T-helper 9 cell (primary cell): ENCODE measurements at regions not wholly inside any gene's neighbourhood (a gene's known extent, or its start where the extent isn't known, plus 50 kb on each side); places are given as distances from the start of the nearest gene placed in this dataset.

Experiments
- DNase-seq: peaks from one replicate; pipeline ENCODE4 v3.0.0-alpha.2; 2020

DNA sequence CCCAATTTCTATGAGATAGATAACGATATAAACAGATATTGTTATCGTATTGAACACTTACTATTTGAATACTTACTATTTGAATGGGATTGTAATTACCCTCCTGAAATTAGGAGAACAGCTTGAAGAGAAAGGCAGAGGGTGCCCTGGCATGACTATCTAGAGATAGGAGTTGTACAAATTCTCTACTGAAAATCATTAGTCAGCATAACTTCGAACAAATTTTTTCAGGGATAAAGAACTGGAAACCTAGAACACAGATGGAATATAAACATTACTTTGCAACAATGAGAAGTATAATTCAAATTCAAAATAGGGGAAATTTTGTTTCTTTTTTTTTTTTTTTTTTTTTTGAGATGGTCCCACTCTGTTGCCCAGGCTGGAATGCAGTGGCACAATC lies 1096.8 kb downstream of the C4orf33 start:
- no peak for DNase-seq

DNA sequence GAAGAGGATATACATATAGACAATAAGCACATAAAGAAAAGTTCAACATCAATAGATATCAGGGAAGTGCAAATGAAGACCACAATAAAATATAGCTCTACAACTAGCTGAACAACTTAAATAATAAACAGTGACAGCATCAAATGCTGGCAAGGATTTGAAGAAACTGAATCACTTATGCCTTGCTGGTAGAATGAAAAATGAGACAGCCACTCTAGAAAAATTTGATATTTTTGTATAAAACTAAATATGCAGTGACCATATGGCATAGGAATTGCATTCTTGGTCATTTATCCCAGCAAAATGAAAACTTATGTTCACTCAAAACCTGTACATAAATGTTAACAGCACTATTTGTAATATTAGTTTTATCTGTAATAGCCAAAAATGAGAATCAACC lies 1102.0 kb downstream of the C4orf33 start:
- DNase-seq = no peak

DNA sequence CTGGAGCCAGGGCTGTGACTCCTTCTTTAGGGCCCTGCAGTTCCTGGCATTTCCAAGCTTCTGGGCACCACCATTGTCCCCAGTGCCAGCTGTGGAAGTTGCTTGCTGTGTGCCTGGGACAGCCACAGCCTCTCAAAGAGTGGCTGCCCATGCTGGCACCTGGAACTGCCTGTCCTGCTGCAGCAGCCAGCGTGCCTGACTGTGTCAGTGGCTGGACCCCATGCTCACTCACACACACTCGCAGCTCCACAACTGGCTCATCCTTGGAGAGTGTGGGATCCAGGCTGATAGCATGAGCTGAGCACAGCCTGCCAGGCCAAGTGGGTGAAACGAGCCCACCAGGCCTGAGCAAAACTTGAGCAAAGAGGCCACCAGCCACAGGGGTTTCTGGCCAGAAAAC lies 1107.6 kb downstream of the C4orf33 start:
- no peak for DNase-seq

DNA sequence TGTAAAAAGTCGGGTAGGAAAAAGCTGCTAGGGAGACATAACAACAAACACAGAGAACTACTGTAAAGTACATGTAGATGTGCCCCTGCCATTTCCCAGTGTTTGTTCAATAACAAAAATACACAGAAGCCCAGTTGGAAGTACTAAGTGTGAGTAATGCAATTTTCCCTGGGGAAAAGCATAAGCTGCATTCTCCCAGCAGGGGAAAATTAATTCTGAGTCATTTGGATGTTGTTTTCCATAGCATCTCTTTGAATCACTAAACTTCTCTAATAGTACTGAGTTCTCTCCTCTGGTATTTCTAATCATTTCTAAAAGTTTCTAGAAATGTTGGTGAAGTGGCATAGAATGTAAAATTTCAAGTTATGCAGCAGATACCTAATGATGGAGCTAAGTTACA lies 1114.9 kb downstream of the C4orf33 start:
- no peak for DNase-seq

DNA sequence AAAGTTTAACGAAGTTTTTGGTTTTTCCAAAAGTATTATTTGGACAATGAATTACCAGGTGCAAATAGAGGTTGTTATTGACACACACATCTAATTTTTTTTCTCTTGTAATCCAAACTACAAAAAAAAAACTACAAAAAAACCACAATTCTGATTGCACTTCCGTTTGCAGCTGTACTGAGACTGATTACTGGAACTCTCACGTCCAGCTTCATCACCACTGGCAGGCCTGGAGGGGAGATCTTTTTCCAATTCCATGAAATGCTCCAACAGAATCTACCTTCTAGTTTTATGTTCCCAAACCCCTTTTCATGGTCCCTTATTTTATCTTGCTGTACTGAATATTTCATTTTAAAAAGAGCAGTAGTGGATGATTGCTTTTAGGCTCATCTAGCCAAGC lies 1118.3 kb downstream of the C4orf33 start:
- no peak for DNase-seq

GRCh38 chr4:130233377-130234047 lies 1137.6 kb downstream of the C4orf33 start:
- DNase-seq = no peak

GRCh38 chr4:130238121-130238520 lies 1142.2 kb downstream of the C4orf33 start:
- no peak for DNase-seq

DNA sequence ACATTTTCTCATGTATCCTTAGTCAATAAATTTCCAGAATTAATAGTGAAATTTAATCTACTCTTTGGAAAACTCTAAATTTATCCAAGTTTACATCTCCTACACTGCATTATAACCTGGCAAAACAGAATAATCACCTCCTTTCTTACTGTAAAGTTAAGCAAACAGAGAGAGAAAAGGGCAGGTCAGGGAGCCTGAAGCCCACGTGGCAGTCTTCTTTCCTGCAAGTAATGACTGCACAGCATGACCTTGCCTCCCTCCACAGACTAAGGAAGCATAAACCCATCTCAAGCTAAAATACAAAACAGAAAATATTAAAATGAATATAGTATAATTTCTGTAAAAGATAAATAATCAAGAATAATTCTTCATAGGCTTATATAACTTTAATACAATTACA lies 1153.0 kb downstream of the C4orf33 start:
- no peak for DNase-seq

- no peak for DNase-seq
Measured at GRCh38 chr4:130257271-130257670, 1161.3 kb downstream of the C4orf33 start.

- no peak for DNase-seq
Measured at GRCh38 chr4:130266814-130267213, 1170.9 kb downstream of the C4orf33 start.

DNA sequence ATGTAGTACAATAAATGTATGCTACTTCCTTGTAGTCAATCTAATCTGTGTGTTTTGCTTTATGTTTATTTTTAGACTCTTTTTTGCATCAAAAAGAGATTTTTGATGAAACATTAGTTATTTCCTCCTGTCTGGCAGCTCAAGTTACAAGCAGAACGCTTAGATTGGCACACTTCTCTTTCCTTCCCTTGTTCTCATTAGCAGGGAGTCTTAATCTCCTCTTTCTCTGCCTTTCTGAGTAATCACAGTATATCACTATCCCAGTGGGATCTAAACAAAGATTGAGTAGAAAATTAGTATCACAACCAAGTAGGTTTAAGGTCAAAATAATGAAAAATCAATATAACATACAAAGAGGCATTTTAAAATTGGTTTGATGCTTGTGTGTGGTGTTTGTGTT lies 1192.6 kb downstream of the C4orf33 start:
- DNase-seq = no peak

DNA sequence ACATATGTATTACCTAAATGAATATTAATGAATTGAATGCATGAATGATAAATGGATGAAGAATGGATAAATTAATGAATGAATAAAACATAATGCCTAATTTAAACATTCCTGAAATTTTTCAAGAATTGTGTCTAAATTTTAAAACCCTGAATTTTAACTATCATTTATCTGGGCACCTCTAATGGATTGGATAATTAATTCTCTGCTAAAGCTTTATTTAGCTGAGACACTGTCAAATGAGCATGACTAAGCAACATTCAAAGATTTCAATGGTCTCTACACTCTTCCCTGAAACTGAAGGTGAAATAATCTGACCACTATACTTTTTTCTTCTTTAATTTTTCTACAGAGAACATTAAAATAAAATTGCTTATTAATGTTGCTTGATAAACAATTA lies 1197.7 kb downstream of the C4orf33 start:
- no peak for DNase-seq

GRCh38 chr4:130296448-130296847 lies 1200.5 kb downstream of the C4orf33 start:
- DNase-seq = no peak

DNA sequence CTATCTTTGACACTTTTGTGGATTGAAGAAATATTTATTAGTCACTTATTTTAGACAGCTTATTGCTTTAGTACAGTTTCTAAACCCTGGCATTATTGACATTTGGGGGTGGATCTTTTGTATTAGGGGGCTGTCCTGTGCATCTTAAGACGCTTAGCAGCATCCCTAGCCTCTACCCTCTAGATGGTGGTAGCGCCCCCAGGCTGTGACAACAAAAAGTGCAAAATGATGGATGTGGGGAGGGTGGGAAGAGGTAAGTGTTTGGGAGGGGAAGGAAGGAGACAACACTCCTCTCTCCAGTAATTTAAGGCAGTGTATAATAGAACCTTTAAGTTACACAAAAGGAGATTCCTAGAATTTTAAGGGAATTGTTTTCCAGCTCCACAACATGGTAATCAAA lies 1210.6 kb downstream of the C4orf33 start:
- DNase-seq = no peak

GRCh38 chr4:130309221-130309620 lies 1213.3 kb downstream of the C4orf33 start:
- DNase-seq = no peak

DNA sequence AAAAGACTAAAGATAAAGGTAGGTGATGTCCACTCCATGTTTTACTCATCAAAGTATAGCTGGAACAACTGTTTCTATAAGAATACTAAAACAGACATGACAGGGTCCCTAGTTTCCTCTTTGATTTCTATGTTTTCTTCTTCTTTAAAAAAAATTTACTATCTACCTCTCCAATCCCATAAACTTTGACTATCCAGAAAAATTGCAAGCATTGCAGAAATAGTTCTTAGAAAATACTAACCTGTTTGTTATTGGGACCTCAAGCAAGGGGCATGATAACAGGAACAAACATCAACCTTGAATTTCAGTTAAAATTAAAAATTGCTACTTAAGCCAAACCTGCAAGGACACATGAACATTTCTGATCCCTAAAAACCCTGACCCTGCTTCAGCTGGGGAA lies 1226.5 kb downstream of the C4orf33 start:
- DNase-seq = no peak

DNA sequence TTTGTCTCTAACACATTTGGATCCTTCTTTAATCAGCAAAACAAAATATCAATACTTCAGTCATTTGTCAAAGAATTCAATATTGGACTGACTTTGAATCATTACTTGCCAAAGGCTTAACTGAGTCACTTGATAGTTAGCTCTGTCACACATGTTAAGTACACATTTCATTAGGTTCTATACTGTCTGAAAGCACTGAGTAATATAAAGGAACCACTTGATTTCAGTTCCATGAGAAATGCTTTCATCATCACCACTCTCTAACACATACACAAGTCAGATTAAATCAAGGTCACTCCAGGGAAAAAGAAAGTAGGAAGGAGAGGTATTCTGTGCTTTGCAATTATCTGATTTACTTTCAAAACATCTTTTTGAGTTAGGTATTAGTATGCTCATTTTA lies 1233.1 kb downstream of the C4orf33 start:
- DNase-seq = no peak

DNA sequence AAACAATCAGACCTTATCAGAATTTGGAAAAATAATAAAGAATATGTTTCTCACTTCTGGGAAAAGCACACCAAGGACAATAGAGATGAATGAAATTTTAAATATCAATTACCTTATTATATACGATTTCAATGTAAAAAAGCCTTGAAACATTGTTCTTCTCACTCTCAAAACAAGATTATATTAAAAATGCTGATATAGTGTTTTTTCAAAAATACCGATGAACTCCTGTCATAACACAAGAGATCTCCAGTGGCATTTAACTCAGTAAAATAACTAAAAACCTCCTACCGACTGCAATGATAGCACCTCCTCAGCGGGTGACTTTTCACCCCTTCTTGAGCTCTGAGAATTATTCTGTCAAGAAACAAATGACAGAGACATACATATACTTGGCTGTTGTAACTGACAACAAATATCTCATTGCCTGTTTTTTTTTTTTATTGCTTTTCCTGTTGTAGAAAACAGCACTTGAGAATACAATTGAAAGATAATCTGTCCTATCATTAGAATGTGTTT lies 1237.3 kb downstream of the C4orf33 start:
- DNase-seq = no peak

DNA sequence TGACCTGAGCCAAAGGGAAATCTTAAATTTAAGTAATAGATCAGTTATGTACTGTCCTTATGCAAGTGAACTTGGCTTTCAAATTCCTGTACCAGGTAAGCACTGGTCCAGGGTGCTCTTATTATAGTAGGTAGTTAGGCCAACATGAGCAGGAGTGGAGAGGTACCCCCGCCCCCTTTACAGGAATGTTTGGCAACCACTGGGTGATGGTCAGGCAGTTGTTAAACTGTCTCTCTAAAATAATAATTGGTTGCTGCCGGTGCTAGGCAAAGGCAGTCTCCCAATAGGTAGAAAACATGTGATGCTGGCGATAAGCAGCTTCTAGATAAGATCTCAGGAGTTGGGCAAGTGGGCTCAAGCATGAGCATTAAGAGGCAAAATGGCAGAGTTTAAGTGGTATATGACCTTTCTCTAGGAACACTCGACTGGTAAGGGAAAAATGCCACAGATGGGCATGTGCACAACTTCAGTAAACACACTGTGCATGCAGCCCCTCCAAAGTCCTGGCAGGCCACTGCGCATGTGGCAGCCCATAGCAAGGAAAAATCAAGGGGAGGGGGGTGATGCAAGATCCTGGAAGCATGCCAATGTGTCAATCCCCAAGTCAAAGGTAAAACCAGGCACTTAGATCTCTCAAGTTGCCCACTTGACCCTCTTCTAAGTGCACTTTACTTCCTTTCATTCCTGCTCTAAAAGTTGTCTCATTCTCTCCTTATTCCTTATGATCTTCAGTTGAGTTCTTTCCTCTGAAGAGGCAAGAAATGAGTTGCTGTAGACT lies 1239.7 kb downstream of the C4orf33 start:
- no peak for DNase-seq

DNA sequence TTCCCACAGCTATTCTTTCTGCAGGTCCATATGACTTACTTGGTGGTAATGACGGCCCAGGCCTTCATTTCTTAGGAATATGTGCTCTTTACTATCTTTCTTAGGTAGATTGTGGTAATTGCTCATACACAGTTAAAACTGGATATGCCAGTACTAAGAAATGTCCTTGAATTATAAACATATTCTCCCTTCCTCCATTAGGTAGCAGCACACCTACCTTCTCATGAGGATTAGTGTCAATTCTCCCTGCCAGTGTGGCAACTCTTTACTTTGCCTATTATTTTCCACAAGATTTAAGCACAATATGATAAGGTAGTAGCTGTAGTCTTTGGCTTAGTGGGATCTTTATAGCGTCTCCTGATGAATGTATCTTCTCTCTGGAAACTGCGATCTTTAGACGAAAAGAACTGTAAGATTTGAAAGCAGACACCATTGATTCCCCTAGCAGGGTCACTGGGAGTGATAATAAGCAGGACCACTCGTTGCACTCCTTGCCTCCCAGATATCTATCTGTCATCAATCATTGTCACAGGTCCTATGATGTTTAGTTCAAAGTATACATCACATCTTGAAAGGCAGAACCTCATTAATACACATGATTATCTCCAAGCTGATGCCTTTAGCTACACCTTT lies 1240.7 kb downstream of the C4orf33 start:
- no peak for DNase-seq

DNA sequence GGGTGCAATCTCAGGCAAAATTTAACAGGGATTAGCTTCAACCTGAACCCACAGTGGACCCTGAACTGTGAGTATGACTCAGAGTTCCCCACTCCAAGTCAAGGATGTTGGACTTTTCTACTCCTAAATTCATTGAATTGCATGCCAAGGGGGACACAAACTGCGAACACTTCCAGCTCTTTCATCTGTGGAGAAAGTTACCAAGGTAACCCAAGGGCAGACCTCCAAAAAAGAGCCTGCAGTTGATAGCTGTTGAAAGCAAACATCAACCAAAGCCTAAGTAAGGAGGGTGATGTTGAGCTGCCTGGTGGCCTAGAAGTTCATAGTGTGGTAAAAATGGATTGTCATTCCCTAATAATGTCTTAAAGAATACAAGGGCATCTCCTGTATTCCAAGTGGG lies 1242.9 kb downstream of the C4orf33 start:
- no peak for DNase-seq

DNA sequence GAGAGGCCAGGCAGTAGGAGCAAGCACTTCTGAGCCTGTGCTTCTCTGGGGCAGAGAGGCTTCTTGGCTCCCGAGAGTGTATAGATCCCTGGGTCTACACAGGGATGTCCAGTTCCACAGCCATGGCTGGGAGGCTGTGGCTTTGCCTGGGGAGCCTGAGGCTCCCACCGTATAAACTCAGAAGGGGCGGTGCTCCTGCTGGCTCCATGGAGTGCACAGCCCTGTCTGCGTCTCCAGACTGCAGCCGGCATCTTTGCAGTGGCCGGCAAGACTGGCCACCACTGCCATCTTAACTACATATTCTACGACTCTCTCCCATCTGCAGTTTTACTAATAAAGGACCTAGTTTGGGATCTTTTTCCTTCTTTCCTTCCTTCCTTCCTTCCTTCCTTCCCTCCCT lies 1253.8 kb downstream of the C4orf33 start:
- DNase-seq = no peak

DNA sequence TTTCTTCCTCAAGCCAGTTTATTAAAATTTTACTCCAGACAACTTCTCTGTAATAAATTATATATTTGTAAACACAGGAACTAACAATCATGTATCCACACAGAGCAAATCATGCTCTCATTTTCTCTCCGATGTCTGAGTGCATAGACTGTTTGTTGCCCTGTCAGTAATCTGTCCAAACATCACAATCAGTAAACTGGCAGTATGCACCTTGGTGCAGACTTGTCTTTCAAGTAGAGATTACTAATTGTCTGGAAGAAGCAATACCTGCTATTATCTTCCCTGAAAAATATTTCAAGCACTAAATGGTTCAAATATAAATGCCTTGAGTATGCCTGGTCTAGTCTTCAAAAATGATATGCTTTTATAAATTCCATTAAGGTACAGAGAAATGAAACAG lies 1260.9 kb downstream of the C4orf33 start:
- DNase-seq = no peak

DNA sequence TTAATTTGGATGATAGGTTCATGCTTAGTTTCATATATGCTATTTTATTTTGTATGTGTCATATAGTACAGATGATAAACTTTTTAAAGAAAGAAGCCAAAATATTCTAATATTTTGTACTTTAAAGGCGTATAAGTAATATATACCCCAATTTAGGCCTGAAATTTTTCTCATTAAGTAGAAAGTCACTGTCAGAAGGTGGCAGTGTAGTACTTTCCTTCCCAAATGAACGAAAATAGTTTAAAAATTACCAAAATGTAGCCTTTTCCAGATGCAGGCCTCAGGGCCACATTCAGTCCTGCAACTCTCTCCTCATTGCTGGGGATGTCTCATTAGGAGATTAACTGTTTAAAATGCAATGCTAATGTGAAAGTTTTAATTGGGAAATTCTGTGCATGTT lies 1263.6 kb downstream of the C4orf33 start:
- DNase-seq = no peak
